HCT116 (cell line): ENCODE measurements at regions not wholly inside any gene's neighbourhood (a gene's known extent, or its start where the extent isn't known, plus 50 kb on each side); places are given as distances from the start of the nearest gene placed in this dataset.

ENCODE experiments used
- ATAC-seq: fragments of 200-7000 bp; cut with Tn5 transposase; 2 replicates; pipeline ENCODE4 v1.9.1; 2020; ENCODE audit warnings: mild to moderate bottlenecking, moderate library complexity
- BruUV-seq: library from RNA; stranded (reverse); fragments of 400-500 nt; replicated peaks from 2 replicates; lab custom pipeline; 2021; lab: Mats Ljungman, UMichigan
- CTCF ChIA-PET: fragments of 300-600 bp; sonication (Branson Sonifier 250); formaldehyde crosslinking; loops from one replicate; lab custom pipeline; 2021; ENCODE audit warnings: antibody characterized with exemption; lab: Charles Lee
- POLR2A ChIA-PET: fragments of 300-600, 350-600 bp; sonication (Branson Sonifier 250); formaldehyde crosslinking; loops from one replicate; lab custom pipeline; 2021; ENCODE audit warnings: antibody characterized with exemption; lab: Charles Lee
- RAD21 ChIA-PET, 2 experiments: fragments of 300-600 bp; sonication (Branson Sonifier 250); formaldehyde crosslinking; loops; one replicate each; lab custom pipeline; 2023; ENCODE audit warnings: low total read pairs in 2 of 2; ENCODE audit not compliant: uncharacterized antibody in 2 of 2, unreplicated experiment in 2 of 2, low non-redundant PET in 1 of 2; lab: Charles Lee
- DNase-seq: peaks from one replicate; pipeline ENCODE4 v3.0.0-alpha.2; 2010; ENCODE audit warnings: low read depth, low spot score
- H2AFZ ChIP-seq: fragments of 200-600 bp; shearing (Covaris generic), sonication (generic); 2 replicates; pipeline ENCODE4 v1.6.1; 2017; ENCODE audit warnings: low read depth, mixed run types, mixed read lengths, antibody characterized with exemption, low read length; ENCODE audit not compliant: poor library complexity, severe bottlenecking
- H3K27ac ChIP-seq: 2 replicates; pipeline ENCODE4 v1.5.1; 2012; ENCODE audit warnings: low read depth, low read length
- H3K27me3 ChIP-seq: fragments of 200-600 bp; sonication (generic); 2 replicates; pipeline ENCODE4 v1.6.1; 2016; ENCODE audit warnings: mixed run types, low read length, mixed read lengths; ENCODE audit not compliant: insufficient read depth
- H3K36me3 ChIP-seq, 2 experiments: fragments of 200-500 bp in 1 of 2; fragments of 200-600 bp in 1 of 2; sonication (Bioruptor generic) in 1 of 2; sonication (generic) in 1 of 2; 2 replicates each; pipeline versions ENCODE4 v1.5.1 to v1.6.1; 2014 to 2016; ENCODE audit warnings: low read length in 2 of 2, inconsistent platforms in 1 of 2, mixed read lengths in 1 of 2, mixed run types in 1 of 2; ENCODE audit not compliant: insufficient read depth in 2 of 2, control insufficient read depth in 1 of 2
- H3K4me1 ChIP-seq, 2 experiments: fragments of 200-600 bp in 1 of 2; sonication (generic) in 1 of 2; 2 replicates each; pipeline versions ENCODE4 v1.5.1 to v1.6.1; 2012 to 2017; ENCODE audit warnings: low read length in 2 of 2, inconsistent platforms in 1 of 2, mild to moderate bottlenecking in 1 of 2, mixed read lengths in 1 of 2, mixed run types in 1 of 2, moderate library complexity in 1 of 2; ENCODE audit not compliant: insufficient read depth in 2 of 2, control insufficient read depth in 1 of 2
- H3K4me2 ChIP-seq: fragments of 200-600 bp; sonication (generic); 2 replicates; pipeline ENCODE4 v1.6.1; 2017; ENCODE audit warnings: mixed run types, low read length, mixed read lengths
- H3K4me3 ChIP-seq, 2 experiments: fragments of 200-600 bp in 1 of 2; sonication (generic) in 1 of 2; replicated peaks in 1 of 2; 2 replicates each; pipeline ENCODE4 v1.5.1; 2011 to 2016; ENCODE audit warnings: low read length in 2 of 2, control low read depth in 1 of 2, low read depth in 1 of 2, mild to moderate bottlenecking in 1 of 2, mixed read lengths in 1 of 2, mixed run types in 1 of 2
- H3K79me2 ChIP-seq: fragments of 200-600 bp; sonication (generic); 2 replicates; pipeline ENCODE4 v1.6.1; 2017; ENCODE audit warnings: mild to moderate bottlenecking, mixed run types, low read length, moderate library complexity, mixed read lengths; ENCODE audit not compliant: insufficient read depth
- H3K9ac ChIP-seq: fragments of 200-600 bp; sonication (generic); 2 replicates; pipeline ENCODE4 v1.6.1; 2016; ENCODE audit warnings: low read length, mixed read lengths
- H3K9me2 ChIP-seq: fragments of 200-600 bp; sonication (generic), shearing (Covaris generic); 2 replicates; pipeline ENCODE4 v1.6.1; 2017; ENCODE audit warnings: mixed run types, mild to moderate bottlenecking, moderate library complexity; ENCODE audit not compliant: insufficient read depth
- H3K9me3 ChIP-seq, 2 experiments: fragments of 200-500 bp in 1 of 2; fragments of 200-600 bp in 1 of 2; sonication (Bioruptor generic) in 1 of 2; sonication (generic) in 1 of 2; 2 replicates each; pipeline ENCODE4 v1.6.1; 2014 to 2017; ENCODE audit warnings: low read length in 2 of 2, mixed read lengths in 2 of 2, inconsistent platforms in 1 of 2, low read depth in 1 of 2, mild to moderate bottlenecking in 1 of 2, mixed run types in 1 of 2, moderate library complexity in 1 of 2; ENCODE audit not compliant: control insufficient read depth in 1 of 2, insufficient read depth in 1 of 2
- H4K20me1 ChIP-seq: fragments of 200-600 bp; sonication (generic), shearing (Covaris generic); 2 replicates; pipeline ENCODE4 v1.6.1; 2017; ENCODE audit warnings: mixed run types, mild to moderate bottlenecking, moderate library complexity; ENCODE audit not compliant: insufficient read depth
- CBX3 ChIP-seq: IDR thresholded peaks from 2 replicates; pipeline ENCODE4 v1.6.1; 2012; ENCODE audit warnings: low read depth
- CEBPB ChIP-seq: IDR thresholded peaks from 2 replicates; pipeline ENCODE4 v1.6.1; 2012; ENCODE audit warnings: low read depth
- EGR1 ChIP-seq: IDR thresholded peaks from 2 replicates; pipeline ENCODE4 v1.6.1; 2012; ENCODE audit warnings: low read depth
- POLR2AphosphoS5 ChIP-seq: IDR thresholded peaks from 2 replicates; pipeline ENCODE4 v1.6.1; 2011; ENCODE audit warnings: mild to moderate bottlenecking, low read depth, low read length, moderate library complexity
- SP1 ChIP-seq: IDR thresholded peaks from 2 replicates; pipeline ENCODE4 v1.6.1; 2012; ENCODE audit warnings: low read depth
- TCF7L2 ChIP-seq: IDR thresholded peaks from 2 replicates; pipeline ENCODE4 v1.7.0; 2011; ENCODE audit warnings: borderline replicate concordance, inconsistent platforms; ENCODE audit not compliant: insufficient read depth, insufficient read length; ENCODE audit errors: extremely low read depth
- intact Hi-C: fragments of 100-400 bp; cut with micrococcal nuclease; formaldehyde crosslinking; loops from 2 replicates; pipeline ENCODE4 v1.10.0; 2022
- TF ChIP-seq, protein P1 (sequence below): IDR thresholded peaks from 2 replicates; pipeline ENCODE4 v1.6.1; 2012
- TF ChIP-seq, protein P2 (sequence below), 3 experiments: fragments of 200-600 bp in 1 of 3; sonication (generic) in 1 of 3; IDR thresholded peaks in 2 of 3; conservative IDR thresholded peaks in 1 of 3; 2 replicates each; pipeline ENCODE4 v1.5.1; 2012 to 2017; ENCODE audit warnings: low read depth in 2 of 3, low read length in 2 of 3, antibody characterized with exemption in 1 of 3, borderline replicate concordance in 1 of 3, control low read depth in 1 of 3, mild to moderate bottlenecking in 1 of 3, mixed read lengths in 1 of 3, mixed run types in 1 of 3, moderate library complexity in 1 of 3; ENCODE audit not compliant: insufficient read depth in 1 of 3

DNA sequence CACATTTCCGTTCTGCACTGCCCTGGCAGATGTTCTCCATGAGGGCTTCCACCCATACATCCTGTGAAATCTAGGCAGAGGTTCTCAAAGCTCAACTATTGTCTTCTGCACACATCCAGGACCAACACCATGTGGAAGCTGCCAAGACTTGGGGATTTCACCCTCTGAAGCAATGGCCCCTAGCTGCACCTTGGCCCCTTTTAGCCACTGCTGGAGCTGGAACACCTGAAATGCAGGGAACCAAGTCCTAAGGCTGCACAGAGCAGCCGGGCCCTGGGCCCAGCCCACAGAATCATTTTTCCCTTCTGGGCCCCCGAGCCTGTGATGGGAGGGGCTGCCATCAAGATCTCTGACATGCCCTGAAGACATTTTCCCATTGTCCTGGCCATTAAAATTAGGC is 228.7 kb downstream of the ANXA1 start:
- TF ChIP-seq CBX3 (no peak), POLR2AphosphoS5 (no peak), CEBPB (no peak), SP1 (no peak), TCF7L2 (no peak), EGR1 (no peak)
- TF ChIP-seq, protein P1, sequence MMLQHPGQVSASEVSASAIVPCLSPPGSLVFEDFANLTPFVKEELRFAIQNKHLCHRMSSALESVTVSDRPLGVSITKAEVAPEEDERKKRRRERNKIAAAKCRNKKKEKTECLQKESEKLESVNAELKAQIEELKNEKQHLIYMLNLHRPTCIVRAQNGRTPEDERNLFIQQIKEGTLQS, result no peak
- TF ChIP-seq, protein P2, sequence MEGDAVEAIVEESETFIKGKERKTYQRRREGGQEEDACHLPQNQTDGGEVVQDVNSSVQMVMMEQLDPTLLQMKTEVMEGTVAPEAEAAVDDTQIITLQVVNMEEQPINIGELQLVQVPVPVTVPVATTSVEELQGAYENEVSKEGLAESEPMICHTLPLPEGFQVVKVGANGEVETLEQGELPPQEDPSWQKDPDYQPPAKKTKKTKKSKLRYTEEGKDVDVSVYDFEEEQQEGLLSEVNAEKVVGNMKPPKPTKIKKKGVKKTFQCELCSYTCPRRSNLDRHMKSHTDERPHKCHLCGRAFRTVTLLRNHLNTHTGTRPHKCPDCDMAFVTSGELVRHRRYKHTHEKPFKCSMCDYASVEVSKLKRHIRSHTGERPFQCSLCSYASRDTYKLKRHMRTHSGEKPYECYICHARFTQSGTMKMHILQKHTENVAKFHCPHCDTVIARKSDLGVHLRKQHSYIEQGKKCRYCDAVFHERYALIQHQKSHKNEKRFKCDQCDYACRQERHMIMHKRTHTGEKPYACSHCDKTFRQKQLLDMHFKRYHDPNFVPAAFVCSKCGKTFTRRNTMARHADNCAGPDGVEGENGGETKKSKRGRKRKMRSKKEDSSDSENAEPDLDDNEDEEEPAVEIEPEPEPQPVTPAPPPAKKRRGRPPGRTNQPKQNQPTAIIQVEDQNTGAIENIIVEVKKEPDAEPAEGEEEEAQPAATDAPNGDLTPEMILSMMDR (IDR thresholded peaks at IDR 0.05 in 2 of 3, conservative IDR thresholded peaks at IDR 0.05 in 1 of 3; ENCODE audit: borderline replicate concordance in 1 of 3, insufficient read depth in 1 of 3, low read depth in 2 of 3, low read length in 2 of 3), result no peak
- no TSS peak for BruUV-seq
- no peak overlapping the region for H3K4me2 ChIP-seq
- H3K36me3 ChIP-seq, result no peaks in the 10 kb centered on the region
- intact Hi-C loops, result no loop called here
- H4K20me1 ChIP-seq, result no peaks in the 10 kb centered on the region; the same call in 1 of the 2 replicates
- no peak for ATAC-seq
- RAD21 ChIA-PET, result no interaction called here
- H3K4me3 ChIP-seq, result no peak overlapping the region
- H3K79me2 ChIP-seq, result no peaks in the 10 kb centered on the region
- H3K9me3 ChIP-seq, result no peaks in the 10 kb centered on the region
- no peak overlapping the region for H3K9ac ChIP-seq
- DNase-seq, result no peak
- no peaks in the 10 kb centered on the region for H3K4me1 ChIP-seq
- H3K27me3 ChIP-seq, result peaks cover 3% of the 10 kb centered on the region; the same call in 1 of the 2 replicates
- H3K9me2 ChIP-seq, result no peaks in the 10 kb centered on the region
- H2AFZ ChIP-seq, result no peak overlapping the region
- H3K27ac ChIP-seq, result no peak overlapping the region
- CTCF ChIA-PET, result no interaction called here
- POLR2A ChIA-PET, result no interaction called here
